Neural progenitor cell (in vitro differentiated cells): ENCODE measurements at regions not wholly inside any gene's neighbourhood (a gene's known extent, or its start where the extent isn't known, plus 50 kb on each side); places are given as distances from the start of the nearest gene placed in this dataset.

Experiments
- DNase-seq: peaks from one replicate; pipeline ENCODE4 v3.0.0-alpha.2; 2016; ENCODE audit warnings: low spot score
- H2AFZ ChIP-seq: fragments of 200-600 bp; sonication (generic); replicated peaks from 2 replicates; pipeline ENCODE4 v1.6.1; 2016; ENCODE audit warnings: antibody characterized with exemption
- H3F3A ChIP-seq: fragments of 200-600 bp; sonication (generic); 2 replicates; pipeline ENCODE4 v1.6.1; 2016; ENCODE audit warnings: antibody characterized with exemption, low read depth
- H3K27ac ChIP-seq: fragments of 200-600 bp; sonication (generic); 2 replicates; pipeline ENCODE4 v1.5.1; 2016; ENCODE audit warnings: mild to moderate bottlenecking
- H3K27me3 ChIP-seq: fragments of 200-600 bp; sonication (generic); 2 replicates; pipeline ENCODE4 v1.6.1; 2016; ENCODE audit warnings: mild to moderate bottlenecking, moderate library complexity
- H3K36me3 ChIP-seq: fragments of 200-600 bp; sonication (generic); 2 replicates; pipeline ENCODE4 v1.5.1; 2016
- H3K4me1 ChIP-seq: fragments of 200-600 bp; sonication (generic); 2 replicates; pipeline ENCODE4 v1.6.1; 2016; ENCODE audit warnings: mixed run types
- H3K4me2 ChIP-seq: fragments of 200-600 bp; sonication (generic); 2 replicates; pipeline ENCODE4 v1.6.1; 2016
- H3K4me3 ChIP-seq: fragments of 200-600 bp; sonication (generic); 2 replicates; pipeline ENCODE4 v1.5.1; 2016
- H3K79me2 ChIP-seq: fragments of 200-600 bp; sonication (generic); 2 replicates; pipeline ENCODE4 v1.6.1; 2016; ENCODE audit warnings: low read depth
- H3K9ac ChIP-seq: fragments of 200-600 bp; sonication (generic); 2 replicates; pipeline ENCODE4 v1.6.1; 2016
- H3K9me3 ChIP-seq: fragments of 200-600 bp; sonication (generic); 2 replicates; pipeline ENCODE4 v1.5.1; 2016; ENCODE audit warnings: low read depth
- H4K20me1 ChIP-seq: fragments of 200-600 bp; sonication (generic); 2 replicates; pipeline ENCODE4 v1.6.1; 2016; ENCODE audit warnings: low read depth
- H3K27ac Mint-ChIP-seq: 3 replicates; pipeline ENCODE4 v1.8.0; 2021; ENCODE audit warnings: mixed read lengths
- H3K27me3 Mint-ChIP-seq: 2 replicates; pipeline ENCODE4 v1.8.0; 2022; ENCODE audit warnings: low read depth, mild to moderate bottlenecking, inconsistent platforms, moderate library complexity, mixed read lengths; ENCODE audit not compliant: insufficient read depth
- H3K36me3 Mint-ChIP-seq: 3 replicates; pipeline ENCODE4 v1.8.0; 2021; ENCODE audit warnings: mixed read lengths
- H3K4me1 Mint-ChIP-seq: 3 replicates; pipeline ENCODE4 v1.8.0; 2021; ENCODE audit warnings: mixed read lengths
- H3K4me3 Mint-ChIP-seq: 3 replicates; pipeline ENCODE4 v1.8.0; 2021; ENCODE audit warnings: mild to moderate bottlenecking, moderate library complexity, mixed read lengths
- H3K9me3 Mint-ChIP-seq: 3 replicates; pipeline ENCODE4 v1.8.0; 2020; ENCODE audit warnings: mixed read lengths
- CTCF ChIP-seq: fragments of 200-600 bp; sonication (generic); IDR thresholded peaks from 2 replicates; pipeline ENCODE4 v1.5.1; 2017; ENCODE audit warnings: antibody characterized with exemption, mild to moderate bottlenecking
- EZH2 ChIP-seq: fragments of 200-600 bp; sonication (generic); IDR thresholded peaks from 2 replicates; pipeline ENCODE4 v1.6.1; 2017; ENCODE audit warnings: antibody characterized with exemption, mild to moderate bottlenecking, moderate library complexity
- EZH2phosphoT487 ChIP-seq: fragments of 200-600 bp; sonication (generic); IDR thresholded peaks from 2 replicates; pipeline ENCODE4 v1.6.1; 2017; ENCODE audit warnings: antibody characterized with exemption

GRCh38 chr3:110909839-110910238, 161.8 kb upstream of the NECTIN3 start:
- DNase-seq: no peak

GRCh38 chr3:110910346-110910955, 161.2 kb upstream of the NECTIN3 start:
- peaks cover 4% of the 10 kb centered on the region for H3K9me3 Mint-ChIP-seq
- H3F3A ChIP-seq: no peaks in the 10 kb centered on the region
- no peaks in the 10 kb centered on the region for H3K36me3 Mint-ChIP-seq
- H3K4me1 Mint-ChIP-seq: peaks cover 22% of the 10 kb centered on the region
- no peaks in the 10 kb centered on the region for H3K79me2 ChIP-seq
- H3K36me3 ChIP-seq: no peaks in the 10 kb centered on the region
- DNase-seq: no peak
- H3K4me2 ChIP-seq: no peak overlapping the region
- TF ChIP-seq EZH2 (no peak), CTCF (no peak), EZH2phosphoT487 (no peak)
- H3K4me3 ChIP-seq: no peak overlapping the region
- no peak overlapping the region for H3K4me3 Mint-ChIP-seq
- H3K27me3 Mint-ChIP-seq: no peaks in the 10 kb centered on the region
- H4K20me1 ChIP-seq: no peaks in the 10 kb centered on the region
- no peak overlapping the region for H3K9ac ChIP-seq
- H3K4me1 ChIP-seq: no peaks in the 10 kb centered on the region
- no peaks in the 10 kb centered on the region for H3K27me3 ChIP-seq
- no peak overlapping the region for H3K27ac ChIP-seq
- no peak overlapping the region for H2AFZ ChIP-seq
- no peak overlapping the region for H3K27ac Mint-ChIP-seq
- H3K9me3 ChIP-seq: no peaks in the 10 kb centered on the region

More at GRCh38 chr3:110909839-110910238, 161.8 kb upstream of the NECTIN3 start:
- Histone ChIP-seq H3F3A (no peaks in the 10 kb centered on the region), H3K9ac (no peak overlapping the region), H3K9me3 (no peaks in the 10 kb centered on the region), H3K4me2 (no peak overlapping the region), H3K4me3 (no peak overlapping the region), H3K36me3 (no peaks in the 10 kb centered on the region), H2AFZ (no peak overlapping the region), H3K27ac (no peak overlapping the region), H3K79me2 (no peaks in the 10 kb centered on the region), H4K20me1 (no peaks in the 10 kb centered on the region), H3K27me3 (no peaks in the 10 kb centered on the region), H3K4me1 (no peaks in the 10 kb centered on the region)
- TF ChIP-seq EZH2 (no peak), EZH2phosphoT487 (no peak), CTCF (no peak)
- peaks cover 4% of the 10 kb centered on the region for H3K9me3 Mint-ChIP-seq
- H3K4me3 Mint-ChIP-seq: no peak overlapping the region
- H3K4me1 Mint-ChIP-seq: peaks cover 22% of the 10 kb centered on the region
- no peak overlapping the region for H3K27ac Mint-ChIP-seq
- H3K27me3 Mint-ChIP-seq: no peaks in the 10 kb centered on the region
- no peaks in the 10 kb centered on the region for H3K36me3 Mint-ChIP-seq

- H3K4me1 ChIP-seq: no peaks in the 10 kb centered on the region
- DNase-seq: no peak
- no peak overlapping the region for H3K4me3 ChIP-seq
- TF ChIP-seq EZH2: no peak
- no peak for TF ChIP-seq CTCF
- H2AFZ ChIP-seq: no peak overlapping the region
- Mint-ChIP-seq H3K4me3 (no peak overlapping the region), H3K27ac (no peak overlapping the region), H3K27me3 (no peaks in the 10 kb centered on the region), H3K4me1 (peaks cover 2% of the 10 kb centered on the region), H3K36me3 (no peaks in the 10 kb centered on the region), H3K9me3 (peaks cover 11% of the 10 kb centered on the region)
- H3K27me3 ChIP-seq: no peaks in the 10 kb centered on the region
- H3K36me3 ChIP-seq: no peaks in the 10 kb centered on the region
- no peaks in the 10 kb centered on the region for H4K20me1 ChIP-seq
- H3K4me2 ChIP-seq: no peak overlapping the region
- H3K9me3 ChIP-seq: no peaks in the 10 kb centered on the region
- H3K9ac ChIP-seq: no peak overlapping the region
- H3K27ac ChIP-seq: no peak overlapping the region
- no peaks in the 10 kb centered on the region for H3F3A ChIP-seq
- H3K79me2 ChIP-seq: peaks cover 3% of the 10 kb centered on the region
These were observed 152.7 kb upstream of the NECTIN3 start for GRCh38 chr3:110918963-110919362.
